HepG2 (cell line): ENCODE measurements at regions not wholly inside any gene's neighbourhood (a gene's known extent, or its start where the extent isn't known, plus 50 kb on each side); places are given as distances from the start of the nearest gene placed in this dataset.

Experiments
- ATAC-seq: fragments of 200-7000 bp; cut with Tn5 transposase; 3 replicates; pipeline ENCODE4 v1.9.1; 2020; ENCODE audit warnings: mild to moderate bottlenecking, moderate library complexity
- BruUV-seq: library from RNA; stranded (reverse); fragments of 400-500 nt; replicated peaks from 2 replicates; lab custom pipeline; 2021; lab: Mats Ljungman, UMichigan
- CTCF ChIA-PET: fragments of 300-600 bp; formaldehyde crosslinking; extraction: SDS; loops from one replicate; lab custom pipeline; 2021; ENCODE audit warnings: low total read pairs, inconsistent platforms, low intra/inter-chr PET ratio; lab: Yijun Ruan, JAX
- POLR2A ChIA-PET: fragments of 350-600 bp; sonication (Branson Sonifier 250); formaldehyde crosslinking; loops from one replicate; lab custom pipeline; 2020; ENCODE audit warnings: antibody characterized with exemption, inconsistent platforms; lab: Yijun Ruan, JAX
- DNase-seq: peaks from one replicate; pipeline ENCODE4 v3.0.0-alpha.2; 2015; ENCODE audit warnings: low spot score
- FAIRE-seq: peaks from 3 replicates; lab custom pipeline; 2011; peaks lifted over from hg19 to GRCh38; lab: Jason Lieb, UNC
- H2AFZ ChIP-seq: one replicate; pipeline ENCODE4 v1.6.1; 2011; ENCODE audit warnings: low read length, inconsistent platforms
- H3K27ac ChIP-seq: fragments of 300-600 bp; 3 replicates; pipeline ENCODE4 v1.8.0; 2011; ENCODE audit warnings: mixed run types, mild to moderate bottlenecking, mixed read lengths, low read length, inconsistent platforms; ENCODE audit not compliant: insufficient read depth; ENCODE audit errors: extremely low read length
- H3K27me3 ChIP-seq, 2 experiments: fragments of 200-600 bp in 1 of 2; 2 replicates in 1 of 2; 3 replicates in 1 of 2; pipeline versions ENCODE4 v1.6.0 to v1.8.0; 2011; ENCODE audit warnings: low read length in 2 of 2, mild to moderate bottlenecking in 2 of 2, moderate library complexity in 2 of 2, inconsistent platforms in 1 of 2; ENCODE audit not compliant: insufficient read depth in 2 of 2, control insufficient read depth in 1 of 2
- H3K36me3 ChIP-seq, 2 experiments: fragments of 200-600 bp in 1 of 2; replicated peaks in 1 of 2; 2 replicates in 1 of 2; 3 replicates in 1 of 2; pipeline versions ENCODE4 v1.5.1 to v1.8.0; 2011; ENCODE audit warnings: low read length in 2 of 2, inconsistent platforms in 1 of 2; ENCODE audit not compliant: insufficient read depth in 2 of 2, control insufficient read depth in 1 of 2
- H3K4me1 ChIP-seq: 2 replicates; pipeline ENCODE4 v1.5.1; 2012; ENCODE audit warnings: low read length, inconsistent platforms; ENCODE audit not compliant: insufficient read depth
- H3K4me2 ChIP-seq: 2 replicates; pipeline ENCODE4 v1.6.0; 2011; ENCODE audit warnings: low read depth, low read length, inconsistent platforms
- H3K4me3 ChIP-seq, 3 experiments: fragments of 200-600 bp in 1 of 3; sonication (generic), shearing (Covaris generic) in 1 of 3; replicated peaks in 1 of 3; 2 replicates each; pipeline ENCODE4 v1.5.1; 2011 to 2016; ENCODE audit warnings: low read length in 3 of 3, inconsistent platforms in 2 of 3, low read depth in 2 of 3, mild to moderate bottlenecking in 2 of 3, control low read depth in 1 of 3, mixed read lengths in 1 of 3; ENCODE audit not compliant: insufficient read depth in 1 of 3
- H3K79me2 ChIP-seq: one replicate; pipeline ENCODE4 v1.6.1; 2011; ENCODE audit warnings: low read length, inconsistent platforms; ENCODE audit not compliant: insufficient read depth
- H3K9ac ChIP-seq: 2 replicates; pipeline ENCODE4 v1.6.0; 2011; ENCODE audit warnings: mild to moderate bottlenecking, low read depth, low read length, inconsistent platforms; ENCODE audit not compliant: insufficient read depth
- H3K9me3 ChIP-seq: 2 replicates; pipeline ENCODE4 v1.5.1; 2012; ENCODE audit warnings: mild to moderate bottlenecking, low read length
- H4K20me1 ChIP-seq: 2 replicates; pipeline ENCODE4 v1.6.0; 2011; ENCODE audit warnings: inconsistent platforms, mild to moderate bottlenecking, low read length, moderate library complexity; ENCODE audit not compliant: insufficient read depth
- ELF1 ChIP-seq: sonication (generic); formaldehyde crosslinking; IDR thresholded peaks from 2 replicates; pipeline ENCODE4 v1.4.0; 2020; ENCODE audit warnings: missing genetic modification reagents
- GPN1 ChIP-seq: sonication (generic); formaldehyde crosslinking; IDR thresholded peaks from 2 replicates; pipeline ENCODE4 v1.5.1; 2020; ENCODE audit warnings: missing genetic modification reagents, borderline replicate concordance
- HNRNPLL ChIP-seq: fragments of 200-400 bp; formaldehyde crosslinking; IDR thresholded peaks from 2 replicates; pipeline ENCODE4 v1.6.1; 2017; ENCODE audit warnings: mild to moderate bottlenecking, low read depth, low read length; ENCODE audit not compliant: poor library complexity, severe bottlenecking
- KLF13 ChIP-seq: sonication (generic); formaldehyde crosslinking; IDR thresholded peaks from 2 replicates; pipeline ENCODE4 v1.4.0; 2020; ENCODE audit warnings: mild to moderate bottlenecking, missing genetic modification reagents
- MIER3 ChIP-seq: IDR thresholded peaks from 2 replicates; pipeline ENCODE4 v1.6.1; 2016; ENCODE audit warnings: missing compliant biosample characterization, borderline replicate concordance
- NAIF1 ChIP-seq: sonication (generic); formaldehyde crosslinking; IDR thresholded peaks from 2 replicates; pipeline ENCODE4 v1.5.0; 2020; ENCODE audit warnings: mild to moderate bottlenecking, missing genetic modification reagents, borderline replicate concordance
- NCOA5 ChIP-seq: sonication (generic); formaldehyde crosslinking; IDR thresholded peaks from 2 replicates; pipeline ENCODE4 v1.4.0; 2020; ENCODE audit warnings: missing genetic modification reagents
- NFIC ChIP-seq: IDR thresholded peaks from 2 replicates; pipeline ENCODE4 v1.6.1; 2012; ENCODE audit warnings: mild to moderate bottlenecking, low read length, inconsistent platforms
- SAFB2 ChIP-seq: sonication (generic); formaldehyde crosslinking; IDR thresholded peaks from 2 replicates; pipeline ENCODE4 v1.5.1; 2020; ENCODE audit warnings: missing genetic modification reagents, low read depth, mild to moderate bottlenecking, borderline replicate concordance
- SIX4 ChIP-seq: sonication (generic); formaldehyde crosslinking; IDR thresholded peaks from 2 replicates; pipeline ENCODE4 v1.4.0; 2020; ENCODE audit warnings: missing genetic modification reagents
- ZNF232 ChIP-seq: sonication (generic); formaldehyde crosslinking; IDR thresholded peaks from 2 replicates; pipeline ENCODE4 v1.4.0; 2020; ENCODE audit warnings: missing genetic modification reagents, borderline replicate concordance
- ZNF556 ChIP-seq: sonication (generic); formaldehyde crosslinking; IDR thresholded peaks from 2 replicates; pipeline ENCODE4 v1.4.0; 2020; ENCODE audit warnings: mild to moderate bottlenecking, missing genetic modification reagents, borderline replicate concordance
- ZSCAN22 ChIP-seq: sonication (generic); formaldehyde crosslinking; IDR thresholded peaks from 2 replicates; pipeline ENCODE4 v1.4.0; 2020; ENCODE audit warnings: mild to moderate bottlenecking, missing genetic modification reagents
- WGBS: methylation state at CpG from one replicate; pipeline ENCODE4 v1.1.6; 2017; ENCODE audit warnings: low lambda C conversion rate; 5-methylcytosine and 5-hydroxymethylcytosine counted together
- in situ Hi-C: cut with HindIII; loops from 2 replicates; pipeline ENCODE4 v1.10.0; 2017; ENCODE audit warnings: low pct_unique_long_range_greater_than_20kb; ENCODE audit not compliant: extremely low pct_ligation_motif_present
- intact Hi-C: fragments of 100-400 bp; cut with micrococcal nuclease; formaldehyde crosslinking; loops from one replicate; pipeline ENCODE4 v1.10.0; 2022; ENCODE audit not compliant: unreplicated experiment
- TF ChIP-seq, protein P1 (sequence below): sonication (generic); formaldehyde crosslinking; IDR thresholded peaks from 2 replicates; pipeline ENCODE4 v1.9.0; 2021; ENCODE audit warnings: missing genetic modification reagents, borderline replicate concordance
- TF ChIP-seq, protein P2 (sequence below): sonication (generic); formaldehyde crosslinking; IDR thresholded peaks from 2 replicates; pipeline ENCODE4 v1.4.0; 2020; ENCODE audit warnings: missing genetic modification reagents
- TF ChIP-seq, protein P3 (sequence below): sonication (generic); formaldehyde crosslinking; IDR thresholded peaks from 2 replicates; pipeline ENCODE4 v1.5.1; 2020; ENCODE audit warnings: missing genetic modification reagents, mild to moderate bottlenecking, borderline replicate concordance

DNA sequence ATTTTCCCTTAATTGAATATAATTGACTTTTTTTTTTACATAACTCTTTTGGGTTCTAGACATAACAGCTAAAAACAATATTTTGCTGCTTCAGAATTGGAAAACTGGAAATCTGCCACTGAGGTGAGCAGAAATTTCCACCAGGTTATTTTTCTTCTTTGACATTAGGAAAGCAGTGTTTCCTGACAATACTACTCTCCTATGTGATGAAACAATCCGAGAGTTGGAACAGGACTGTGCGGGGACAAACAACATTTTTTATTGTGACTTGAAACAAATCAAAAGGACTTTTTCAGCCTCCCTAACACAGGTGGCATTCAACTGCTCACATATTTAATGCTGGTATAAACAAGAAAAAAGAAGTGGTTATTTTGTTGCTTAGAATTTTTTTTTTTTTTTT is 237.2 kb downstream of the RNF152 start (continued):
- TF ChIP-seq ELF1 (CRISPR knock-in tag) (no peak), NCOA5 (CRISPR knock-in tag) (no peak), ZSCAN22 (CRISPR knock-in tag) (no peak), GPN1 (CRISPR knock-in tag) (no peak)

DNA sequence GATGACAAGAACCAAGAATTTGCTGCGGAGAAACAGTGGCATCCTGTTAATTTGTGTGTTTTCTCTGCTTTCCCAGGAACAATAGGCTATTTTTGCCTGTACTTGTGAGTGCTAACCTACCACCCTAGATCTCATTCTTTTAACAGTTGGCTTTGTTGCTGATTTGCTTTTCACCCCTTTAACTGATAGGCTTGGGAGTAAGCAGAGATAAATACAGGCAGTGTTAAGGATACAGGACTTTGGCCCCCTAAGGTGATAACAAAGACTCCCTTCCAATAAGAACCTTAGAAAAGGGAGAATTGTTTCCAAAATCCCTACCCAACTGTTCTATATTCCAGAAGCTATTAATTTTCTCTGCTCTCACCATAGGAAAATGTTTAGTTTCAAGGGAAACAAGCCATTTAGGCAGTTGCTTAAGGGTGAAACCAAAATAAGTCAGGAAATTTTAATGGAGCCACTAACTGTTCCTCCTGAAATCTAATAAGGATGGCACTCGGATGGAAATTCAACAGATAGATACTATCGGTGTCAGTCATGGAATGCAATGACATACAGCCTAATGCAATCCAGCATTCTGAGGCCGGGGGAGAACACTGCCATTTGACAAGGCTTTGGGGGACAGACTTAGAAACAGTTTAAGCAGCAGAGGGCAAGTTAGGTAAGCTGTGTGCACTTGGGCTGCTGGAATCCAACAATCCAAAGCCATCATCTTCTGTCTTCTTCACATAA is 238.8 kb downstream of the RNF152 start:
- no peak for FAIRE-seq
- WGBS: 29% methylated on average over 4 of the region's 4 CpGs
- Histone ChIP-seq H3K9ac (no peak overlapping the region), H3K4me1 (no peaks in the 10 kb centered on the region; the same call in 1 of the 2 replicates), H3K27ac (no peak overlapping the region), H3K36me3 (no peaks in the 10 kb centered on the region), H3K79me2 (no peaks in the 10 kb centered on the region), H3K4me3 (no peak overlapping the region), H3K27me3 (no peaks in the 10 kb centered on the region), H2AFZ (no peak overlapping the region), H3K4me2 (no peak overlapping the region), H3K9me3 (no peaks in the 10 kb centered on the region), H4K20me1 (no peaks in the 10 kb centered on the region)
- intact Hi-C loops: no loop called here
- in situ Hi-C loops: no loop called here
- no TSS peak for BruUV-seq
- no peak for DNase-seq
- ATAC-seq: no peak
- ChIA-PET POLR2A (no interaction called here), CTCF (no interaction called here)
- TF ChIP-seq NFIC: no peak
- TF ChIP-seq, protein P1, sequence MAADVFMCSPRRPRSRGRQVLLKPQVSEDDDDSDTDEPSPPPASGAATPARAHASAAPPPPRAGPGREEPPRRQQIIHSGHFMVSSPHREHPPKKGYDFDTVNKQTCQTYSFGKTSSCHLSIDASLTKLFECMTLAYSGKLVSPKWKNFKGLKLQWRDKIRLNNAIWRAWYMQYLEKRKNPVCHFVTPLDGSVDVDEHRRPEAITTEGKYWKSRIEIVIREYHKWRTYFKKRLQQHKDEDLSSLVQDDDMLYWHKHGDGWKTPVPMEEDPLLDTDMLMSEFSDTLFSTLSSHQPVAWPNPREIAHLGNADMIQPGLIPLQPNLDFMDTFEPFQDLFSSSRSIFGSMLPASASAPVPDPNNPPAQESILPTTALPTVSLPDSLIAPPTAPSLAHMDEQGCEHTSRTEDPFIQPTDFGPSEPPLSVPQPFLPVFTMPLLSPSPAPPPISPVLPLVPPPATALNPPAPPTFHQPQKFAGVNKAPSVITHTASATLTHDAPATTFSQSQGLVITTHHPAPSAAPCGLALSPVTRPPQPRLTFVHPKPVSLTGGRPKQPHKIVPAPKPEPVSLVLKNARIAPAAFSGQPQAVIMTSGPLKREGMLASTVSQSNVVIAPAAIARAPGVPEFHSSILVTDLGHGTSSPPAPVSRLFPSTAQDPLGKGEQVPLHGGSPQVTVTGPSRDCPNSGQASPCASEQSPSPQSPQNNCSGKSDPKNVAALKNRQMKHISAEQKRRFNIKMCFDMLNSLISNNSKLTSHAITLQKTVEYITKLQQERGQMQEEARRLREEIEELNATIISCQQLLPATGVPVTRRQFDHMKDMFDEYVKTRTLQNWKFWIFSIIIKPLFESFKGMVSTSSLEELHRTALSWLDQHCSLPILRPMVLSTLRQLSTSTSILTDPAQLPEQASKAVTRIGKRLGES (CRISPR knock-in tag): no peak
- TF ChIP-seq, protein P2, sequence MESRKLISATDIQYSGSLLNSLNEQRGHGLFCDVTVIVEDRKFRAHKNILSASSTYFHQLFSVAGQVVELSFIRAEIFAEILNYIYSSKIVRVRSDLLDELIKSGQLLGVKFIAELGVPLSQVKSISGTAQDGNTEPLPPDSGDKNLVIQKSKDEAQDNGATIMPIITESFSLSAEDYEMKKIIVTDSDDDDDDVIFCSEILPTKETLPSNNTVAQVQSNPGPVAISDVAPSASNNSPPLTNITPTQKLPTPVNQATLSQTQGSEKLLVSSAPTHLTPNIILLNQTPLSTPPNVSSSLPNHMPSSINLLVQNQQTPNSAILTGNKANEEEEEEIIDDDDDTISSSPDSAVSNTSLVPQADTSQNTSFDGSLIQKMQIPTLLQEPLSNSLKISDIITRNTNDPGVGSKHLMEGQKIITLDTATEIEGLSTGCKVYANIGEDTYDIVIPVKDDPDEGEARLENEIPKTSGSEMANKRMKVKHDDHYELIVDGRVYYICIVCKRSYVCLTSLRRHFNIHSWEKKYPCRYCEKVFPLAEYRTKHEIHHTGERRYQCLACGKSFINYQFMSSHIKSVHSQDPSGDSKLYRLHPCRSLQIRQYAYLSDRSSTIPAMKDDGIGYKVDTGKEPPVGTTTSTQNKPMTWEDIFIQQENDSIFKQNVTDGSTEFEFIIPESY (CRISPR knock-in tag): no peak
- no peak for TF ChIP-seq HNRNPLL
- TF ChIP-seq, protein P3, sequence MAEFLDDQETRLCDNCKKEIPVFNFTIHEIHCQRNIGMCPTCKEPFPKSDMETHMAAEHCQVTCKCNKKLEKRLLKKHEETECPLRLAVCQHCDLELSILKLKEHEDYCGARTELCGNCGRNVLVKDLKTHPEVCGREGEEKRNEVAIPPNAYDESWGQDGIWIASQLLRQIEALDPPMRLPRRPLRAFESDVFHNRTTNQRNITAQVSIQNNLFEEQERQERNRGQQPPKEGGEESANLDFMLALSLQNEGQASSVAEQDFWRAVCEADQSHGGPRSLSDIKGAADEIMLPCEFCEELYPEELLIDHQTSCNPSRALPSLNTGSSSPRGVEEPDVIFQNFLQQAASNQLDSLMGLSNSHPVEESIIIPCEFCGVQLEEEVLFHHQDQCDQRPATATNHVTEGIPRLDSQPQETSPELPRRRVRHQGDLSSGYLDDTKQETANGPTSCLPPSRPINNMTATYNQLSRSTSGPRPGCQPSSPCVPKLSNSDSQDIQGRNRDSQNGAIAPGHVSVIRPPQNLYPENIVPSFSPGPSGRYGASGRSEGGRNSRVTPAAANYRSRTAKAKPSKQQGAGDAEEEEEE: no peak
- TF ChIP-seq SAFB2: no peak
- TF ChIP-seq SIX4 (CRISPR knock-in tag): no peak
- TF ChIP-seq NAIF1: no peak
- TF ChIP-seq KLF13: no peak
- TF ChIP-seq ZNF556: no peak
- TF ChIP-seq ZNF232: no peak
- TF ChIP-seq MIER3: no peak
